CD4-positive, alpha-beta T cell treated with Interleukin-2 at 100 ng/mL for 4 hours (primary cell): ENCODE measurements at regions not wholly inside any gene's neighbourhood (a gene's known extent, or its start where the extent isn't known, plus 50 kb on each side); places are given as distances from the start of the nearest gene placed in this dataset.
"Not testable (repeated sequence)": the region's sequence is repeated elsewhere in the genome, so short reads cannot be mapped to it uniquely, and the experiment has no call there.

Source experiments
- DNase-seq: peaks from one replicate; pipeline ENCODE4 v3.0.0-alpha.2; 2020; ENCODE audit warnings: low spot score

DNA sequence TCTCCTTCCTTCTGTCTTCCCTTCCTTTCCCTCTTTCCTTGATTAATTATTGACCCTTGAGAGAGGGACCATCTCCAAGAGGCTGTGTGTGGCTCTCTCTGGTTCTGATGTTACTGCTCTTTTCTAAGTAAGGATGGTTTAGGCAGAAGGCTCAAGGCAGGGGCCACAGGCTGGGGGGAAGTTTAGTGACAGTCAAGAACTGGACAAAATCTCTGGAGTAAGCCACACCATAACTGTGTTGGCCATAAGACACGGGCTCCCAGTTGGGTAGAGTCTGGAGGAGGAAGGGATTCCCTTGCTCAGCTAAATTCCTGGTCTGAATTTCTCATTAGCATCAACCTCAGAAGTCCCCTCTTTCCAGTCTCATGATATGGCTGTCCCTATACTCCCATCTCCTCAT is 74.7 kb downstream of the BUD13 start:
- DNase-seq: no peak

GRCh38 chr11:116697639-116698038 is 75.1 kb downstream of the BUD13 start:
- DNase-seq: no peak

DNA sequence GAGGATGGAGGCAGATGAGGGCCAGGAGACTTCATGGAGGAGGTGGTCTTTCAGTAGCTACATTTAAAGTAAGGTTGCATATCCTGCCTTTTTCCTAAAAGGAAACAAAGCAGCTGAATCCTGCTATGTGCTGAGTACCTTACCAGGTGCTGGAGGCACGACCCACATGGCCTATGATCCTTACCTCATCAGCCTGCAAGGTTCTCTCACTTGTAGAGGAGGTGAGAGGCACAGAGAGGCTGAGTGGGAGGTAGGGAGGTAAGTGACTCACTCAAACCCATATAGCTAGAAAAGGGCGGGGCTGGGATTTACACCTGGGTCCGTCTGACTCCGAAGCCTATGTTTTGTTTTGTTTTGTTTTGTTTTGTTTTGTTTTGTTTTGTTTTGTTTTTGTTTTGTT is 75.8 kb downstream of the BUD13 start:
- no peak for DNase-seq

DNA sequence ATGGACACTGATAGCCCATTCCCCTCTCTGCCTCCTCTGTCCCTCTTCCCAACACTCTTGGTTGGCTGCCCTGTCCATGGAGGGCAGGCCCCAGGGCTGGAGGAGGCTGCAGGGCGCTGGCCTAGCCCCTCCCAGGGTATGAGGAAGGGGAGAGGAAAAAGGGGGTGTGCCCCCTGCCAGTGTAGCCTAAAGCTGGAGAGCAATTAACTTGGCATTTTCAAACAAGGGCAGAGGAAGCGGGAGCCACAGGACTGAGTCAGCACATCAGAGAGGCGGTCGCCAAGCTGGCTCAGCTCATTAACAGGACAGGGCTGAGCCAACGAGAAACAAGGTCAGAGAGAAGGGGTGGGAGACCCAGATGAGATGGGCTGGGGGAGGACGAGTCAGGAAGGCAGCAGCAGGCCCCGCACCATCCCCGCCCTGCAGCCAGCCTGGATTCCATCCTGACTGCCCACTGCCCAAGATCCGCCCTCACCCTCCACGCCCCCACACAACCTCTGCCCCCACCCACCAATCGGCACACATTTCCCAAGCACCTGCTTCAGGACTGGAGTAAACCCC is 76.3 kb downstream of the BUD13 start:
- DNase-seq: no peak

- no peak for DNase-seq
Measured at GRCh38 chr11:116695657-116696254, 77.0 kb downstream of the BUD13 start.

GRCh38 chr11:116694815-116695590 is 77.8 kb downstream of the BUD13 start:
- no peak for DNase-seq

DNA sequence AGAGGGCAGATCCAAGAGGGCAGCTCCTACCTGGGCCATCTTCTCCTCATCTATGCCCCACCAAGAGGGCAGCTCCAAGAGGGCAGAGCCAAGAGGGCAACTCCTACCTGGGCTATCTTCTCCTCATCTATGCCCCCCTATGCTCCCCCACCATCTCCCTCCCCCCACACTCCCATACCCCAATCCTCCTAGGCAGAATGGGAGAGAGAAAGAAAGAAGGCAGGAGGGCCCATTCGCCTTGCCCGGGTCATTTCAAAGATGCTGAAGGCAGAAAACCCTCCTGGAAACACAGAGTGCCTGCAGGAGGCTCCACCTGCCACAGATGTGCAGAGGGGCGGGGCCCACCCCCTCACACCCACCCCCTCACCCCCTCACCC is 78.5 kb downstream of the BUD13 start:
- DNase-seq: no peak

DNA sequence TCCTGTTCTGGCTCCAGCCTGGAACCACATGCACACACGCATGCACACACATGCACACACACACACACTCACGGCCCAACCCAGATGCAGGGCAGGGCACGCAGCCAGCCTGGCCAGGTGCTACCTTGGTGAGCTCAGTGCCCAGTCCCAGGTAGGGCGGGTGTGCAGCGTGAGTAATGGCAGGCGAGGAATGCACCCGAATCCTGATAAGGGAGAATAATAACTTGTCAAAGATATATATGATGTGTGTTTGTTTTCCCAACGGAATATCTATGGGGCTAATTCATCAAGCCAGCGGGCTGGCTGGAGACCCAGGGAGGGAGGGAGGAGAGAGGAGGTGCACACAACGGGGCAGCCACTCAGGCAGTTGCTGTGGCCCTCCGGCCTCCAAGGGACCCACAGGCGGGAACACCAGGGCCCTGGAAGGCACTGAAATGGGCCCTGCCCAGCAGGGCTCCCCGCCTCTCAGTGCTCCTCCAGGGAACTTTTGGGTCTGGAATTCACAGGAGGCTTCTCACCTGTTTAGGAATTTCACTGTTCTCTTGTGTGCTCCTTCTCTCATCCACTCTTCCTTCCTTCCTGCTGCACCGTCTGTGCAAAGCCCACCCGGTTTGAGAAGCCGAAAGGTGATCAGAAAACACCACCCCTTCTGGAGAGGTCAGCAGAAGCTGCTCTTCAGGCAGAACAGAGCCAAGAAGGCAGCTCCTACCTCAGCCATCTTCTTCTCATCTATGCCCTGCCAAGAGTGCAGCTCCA is 79.0 kb downstream of the BUD13 start:
- DNase-seq: no peak

DNA sequence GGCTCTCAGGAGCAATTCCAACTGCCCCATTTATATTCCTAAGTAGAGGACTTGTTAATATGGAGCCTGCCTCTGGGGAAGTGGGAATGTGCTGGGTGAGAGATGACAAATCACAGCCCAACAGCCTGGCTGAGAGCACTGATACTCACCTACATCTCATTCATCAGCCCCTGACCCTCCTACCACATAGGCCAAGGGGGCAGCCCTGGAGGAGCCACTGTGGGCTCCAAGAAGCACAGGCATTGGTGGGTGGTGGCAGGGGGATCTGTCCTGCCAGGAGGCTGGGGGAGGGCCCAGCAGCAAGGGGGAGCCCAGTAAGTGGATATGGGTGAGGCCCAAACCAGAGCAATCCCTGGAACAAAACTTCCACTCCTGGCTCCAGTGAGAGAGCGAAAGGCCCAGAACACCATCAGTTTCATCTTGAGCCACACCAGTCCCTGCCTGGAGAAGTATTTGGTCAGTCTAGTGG is 79.7 kb downstream of the BUD13 start:
- DNase-seq: no peak

- no peak for DNase-seq
Measured at GRCh38 chr11:116692318-116693101, 80.3 kb downstream of the BUD13 start.

GRCh38 chr11:116691771-116692177 is 81.0 kb downstream of the BUD13 start:
- peak; percentile 44 for DNase-seq

DNA sequence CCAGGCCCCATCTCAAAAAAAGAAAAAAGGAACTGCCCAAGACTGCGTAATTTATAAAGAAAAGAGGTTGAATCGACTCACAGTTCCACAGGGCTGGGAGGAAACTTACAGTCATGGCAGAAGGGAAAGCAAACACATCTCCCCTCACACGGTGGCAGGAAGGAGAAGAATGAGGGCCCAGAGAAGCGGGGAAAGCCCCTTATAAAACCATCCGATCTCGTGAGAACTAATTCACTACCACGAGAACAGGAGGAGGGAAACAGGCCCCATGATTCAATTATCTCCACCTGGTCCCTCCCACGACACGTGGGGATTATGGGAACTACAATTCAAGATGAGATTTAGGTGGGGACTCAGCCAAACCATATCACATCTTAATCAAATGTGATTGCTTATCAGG is 82.2 kb downstream of the BUD13 start:
- DNase-seq: no peak

GRCh38 chr11:116689413-116690127 is 83.2 kb downstream of the BUD13 start:
- no peak for DNase-seq

DNA sequence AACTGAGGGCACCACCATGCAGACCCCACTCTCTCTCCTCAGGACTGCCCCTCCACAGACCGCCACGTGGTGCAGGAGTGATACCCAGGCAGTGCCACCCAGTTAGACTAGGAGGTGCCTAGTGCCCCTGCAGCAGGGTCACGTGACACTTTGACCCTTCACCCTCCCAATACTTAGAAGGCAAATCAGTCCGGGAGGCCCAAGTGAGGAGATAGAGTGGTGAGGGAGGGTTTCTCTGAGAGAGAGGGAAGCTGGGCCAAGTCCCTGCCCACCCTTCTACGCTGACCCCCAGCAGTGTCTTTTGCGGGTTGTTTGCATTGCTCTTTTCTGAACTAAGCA is 84.6 kb downstream of the BUD13 start:
- DNase-seq: no peak

DNA sequence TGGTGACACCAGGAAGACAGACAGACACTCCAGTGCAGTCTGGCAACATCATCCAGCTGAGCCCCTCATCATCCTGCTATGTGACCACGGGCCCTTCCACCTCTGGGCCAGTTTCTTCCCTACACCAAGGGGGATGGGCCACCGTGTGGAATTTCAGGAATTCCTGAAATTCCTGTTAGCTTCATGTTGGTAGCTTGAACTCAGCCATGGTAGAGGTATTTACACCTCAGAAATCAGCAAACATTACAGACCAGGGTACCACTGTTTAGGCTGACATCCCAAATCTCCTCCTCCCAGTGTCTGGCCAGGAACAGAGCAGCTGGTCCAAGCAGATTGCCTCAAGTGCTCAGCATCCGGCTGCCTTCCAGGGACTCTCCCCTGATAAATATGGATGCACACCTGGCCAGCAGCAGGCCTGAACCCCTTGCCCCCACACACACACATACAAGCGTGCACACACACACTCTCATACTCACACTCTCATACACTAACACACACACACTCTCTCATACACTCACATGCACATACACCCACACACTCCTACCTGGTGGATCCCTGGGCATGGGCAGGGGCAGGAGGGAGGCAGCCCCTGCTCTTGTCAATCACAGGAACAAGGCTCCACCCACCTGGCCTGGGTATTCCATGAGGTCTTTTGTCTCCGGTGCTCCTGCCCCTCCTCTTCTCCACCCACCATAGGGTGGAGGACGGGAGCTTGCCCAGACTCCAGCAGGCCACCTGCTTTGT is 85.2 kb downstream of the BUD13 start:
- DNase-seq: no peak

GRCh38 chr11:116686866-116687265 is 85.9 kb downstream of the BUD13 start:
- DNase-seq: no peak

DNA sequence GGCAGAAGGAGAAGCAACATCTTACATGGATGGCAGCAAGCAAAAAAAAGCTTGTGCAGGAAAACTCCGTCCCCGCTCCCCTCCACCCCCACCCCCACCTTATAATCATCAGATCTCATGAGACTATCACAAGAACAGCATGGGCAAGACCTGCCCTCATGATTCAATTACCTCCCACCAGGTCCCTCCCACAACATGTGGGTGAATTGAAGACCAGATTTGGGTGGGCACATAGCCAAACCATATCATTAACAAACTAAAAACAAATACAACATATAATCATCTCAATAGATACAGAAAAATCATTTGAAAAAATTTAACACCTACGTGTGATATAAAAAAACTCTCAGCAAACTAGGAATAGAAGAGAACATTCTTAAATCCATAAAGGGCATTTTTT is 88.8 kb downstream of the BUD13 start:
- no peak for DNase-seq

DNA sequence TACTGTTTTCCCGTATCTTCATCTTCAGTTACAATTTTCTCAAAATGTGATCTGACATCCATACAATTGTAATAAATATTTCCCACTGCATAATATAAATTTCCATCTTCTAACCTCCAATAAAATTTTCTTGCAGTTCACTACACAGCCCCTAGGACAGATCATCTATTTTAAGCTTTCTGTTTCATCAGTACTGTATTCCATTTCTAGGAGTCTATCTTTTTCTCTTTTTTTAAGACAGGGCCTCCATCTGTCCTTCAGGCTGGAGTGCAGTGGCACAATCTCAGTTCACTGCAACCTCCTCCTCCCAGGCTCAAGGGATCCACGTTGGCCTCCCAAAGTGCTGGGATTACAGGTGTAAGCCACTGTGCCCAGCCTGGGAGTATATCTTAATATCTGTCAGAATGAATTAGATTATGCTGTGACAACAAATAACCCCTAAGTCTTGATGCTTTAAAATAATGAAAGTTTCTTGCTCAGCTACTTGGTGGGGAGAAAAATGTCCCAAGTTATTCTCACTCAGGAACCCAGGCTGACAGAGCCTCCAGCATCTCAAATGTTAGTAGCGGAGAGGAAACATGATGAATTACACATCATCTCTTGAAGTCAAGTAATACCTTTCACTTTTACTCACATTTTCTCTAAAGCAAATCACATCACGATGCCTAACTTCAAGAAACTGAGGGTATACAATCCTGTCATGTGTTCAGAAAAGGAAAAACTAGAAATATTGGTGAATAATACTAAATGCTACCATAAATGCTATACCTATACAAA is 92.2 kb downstream of the BUD13 start:
- DNase-seq: no peak

DNA sequence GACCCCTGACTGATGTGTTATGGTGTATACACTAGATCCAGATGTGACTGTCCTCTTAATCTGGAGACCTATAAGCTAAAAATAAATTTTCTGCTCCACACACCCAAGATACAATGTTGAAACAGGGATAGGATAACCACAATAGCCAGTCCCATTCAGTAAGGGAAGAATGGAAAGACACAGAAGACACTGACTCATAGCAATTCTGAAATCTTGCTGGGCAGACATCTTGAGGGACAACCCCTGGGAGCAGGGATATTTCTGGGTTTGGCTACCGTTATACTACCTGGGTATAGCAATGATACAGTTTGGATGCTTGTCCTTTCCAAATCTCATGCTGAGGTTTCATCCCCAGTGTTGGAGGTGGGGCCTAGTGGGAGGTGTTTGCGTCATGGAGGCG is 93.9 kb downstream of the BUD13 start:
- DNase-seq: no peak

DNA sequence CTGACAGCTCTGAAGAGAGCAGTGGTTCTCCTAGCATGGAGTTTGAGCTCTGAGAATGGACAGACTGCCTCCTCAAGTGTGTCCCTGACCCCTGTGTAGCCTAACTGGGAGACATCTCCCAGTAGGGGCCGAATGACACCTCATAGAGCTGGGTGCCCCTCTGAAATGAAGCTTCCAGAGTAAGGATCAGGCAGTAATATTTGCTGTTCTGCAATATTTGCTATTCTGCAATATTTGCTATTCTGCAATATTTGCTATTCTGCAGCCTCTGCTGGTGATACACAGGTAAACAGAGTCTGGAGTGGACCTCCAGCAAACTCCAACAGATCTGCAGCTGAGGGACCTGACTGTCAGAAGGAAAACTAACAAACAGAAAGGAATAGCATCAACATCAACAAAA is 105.5 kb downstream of the BUD13 start:
- DNase-seq: not testable (repeated sequence)
